Activated CD8-positive, alpha-beta T cell treated with anti-CD3 and anti-CD28 coated beads for 36 hours (primary cell): ENCODE measurements at regions not wholly inside any gene's neighbourhood (a gene's known extent, or its start where the extent isn't known, plus 50 kb on each side); places are given as distances from the start of the nearest gene placed in this dataset.

Experiments used
- ATAC-seq: fragments of 200-7000 bp; cut with Tn5 transposase; one replicate; pipeline ENCODE4 v1.10.0; 2021; ENCODE audit warnings: mild to moderate bottlenecking, moderate library complexity
- CTCF ChIA-PET: fragments of 350-600 bp; sonication (Branson Sonifier 250); formaldehyde crosslinking; loops from one replicate; lab custom pipeline; 2021; ENCODE audit warnings: antibody characterized with exemption; lab: Charles Lee
- POLR2A ChIA-PET: fragments of 350-600 bp; sonication (Branson Sonifier 250); formaldehyde crosslinking; loops from one replicate; lab custom pipeline; 2021; ENCODE audit warnings: antibody characterized with exemption; lab: Charles Lee
- DNase-seq: peaks from one replicate; pipeline ENCODE4 v3.0.0-alpha.2; 2020
- H3K27ac Mint-ChIP-seq: one replicate; pipeline ENCODE4 v1.8.0; 2021; ENCODE audit warnings: mild to moderate bottlenecking, mixed read lengths
- H3K27me3 Mint-ChIP-seq: one replicate; pipeline ENCODE4 v1.8.0; 2021; ENCODE audit warnings: mixed read lengths
- H3K36me3 Mint-ChIP-seq: one replicate; pipeline ENCODE4 v1.8.0; 2021; ENCODE audit warnings: low read depth, mixed read lengths
- H3K4me1 Mint-ChIP-seq: one replicate; pipeline ENCODE4 v1.8.0; 2021; ENCODE audit warnings: low read depth, mixed read lengths
- H3K4me3 Mint-ChIP-seq: one replicate; pipeline ENCODE4 v1.8.0; 2021; ENCODE audit warnings: mild to moderate bottlenecking, moderate library complexity, mixed read lengths
- H3K9me3 Mint-ChIP-seq: one replicate; pipeline ENCODE4 v1.8.0; 2021; ENCODE audit warnings: mixed read lengths
- intact Hi-C: fragments of 100-400 bp; cut with micrococcal nuclease; formaldehyde crosslinking; loops from one replicate; pipeline ENCODE4 v1.10.0; 2022
- TF ChIP-seq, protein P1 (sequence below): fragments of 200-600 bp; IDR thresholded peaks from one replicate; pipeline ENCODE4 v1.8.0; 2022; ENCODE audit warnings: antibody characterized with exemption, mild to moderate bottlenecking

DNA sequence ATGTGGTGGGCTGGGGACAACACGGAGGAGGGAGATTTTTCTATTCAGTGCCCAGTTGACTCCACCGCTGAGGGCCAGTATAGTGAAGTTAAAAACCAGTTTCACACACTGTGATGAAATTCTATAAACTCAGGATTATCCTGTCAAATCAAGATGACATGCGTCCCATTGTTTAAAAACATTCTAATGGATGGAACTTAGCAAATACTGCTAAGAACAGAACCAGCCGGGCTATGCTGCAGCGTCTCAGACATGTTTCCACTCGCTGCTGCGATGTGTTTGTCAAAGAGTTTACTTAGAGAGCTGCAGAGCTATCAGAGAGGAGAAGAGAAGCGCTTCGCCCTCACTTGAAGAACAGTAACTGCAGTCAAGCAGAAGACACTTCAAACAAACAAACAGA is 212.6 kb upstream of the FOXQ1 start:
- ChIA-PET CTCF (no interaction called here), POLR2A (no interaction called here)
- TF ChIP-seq, protein P1, sequence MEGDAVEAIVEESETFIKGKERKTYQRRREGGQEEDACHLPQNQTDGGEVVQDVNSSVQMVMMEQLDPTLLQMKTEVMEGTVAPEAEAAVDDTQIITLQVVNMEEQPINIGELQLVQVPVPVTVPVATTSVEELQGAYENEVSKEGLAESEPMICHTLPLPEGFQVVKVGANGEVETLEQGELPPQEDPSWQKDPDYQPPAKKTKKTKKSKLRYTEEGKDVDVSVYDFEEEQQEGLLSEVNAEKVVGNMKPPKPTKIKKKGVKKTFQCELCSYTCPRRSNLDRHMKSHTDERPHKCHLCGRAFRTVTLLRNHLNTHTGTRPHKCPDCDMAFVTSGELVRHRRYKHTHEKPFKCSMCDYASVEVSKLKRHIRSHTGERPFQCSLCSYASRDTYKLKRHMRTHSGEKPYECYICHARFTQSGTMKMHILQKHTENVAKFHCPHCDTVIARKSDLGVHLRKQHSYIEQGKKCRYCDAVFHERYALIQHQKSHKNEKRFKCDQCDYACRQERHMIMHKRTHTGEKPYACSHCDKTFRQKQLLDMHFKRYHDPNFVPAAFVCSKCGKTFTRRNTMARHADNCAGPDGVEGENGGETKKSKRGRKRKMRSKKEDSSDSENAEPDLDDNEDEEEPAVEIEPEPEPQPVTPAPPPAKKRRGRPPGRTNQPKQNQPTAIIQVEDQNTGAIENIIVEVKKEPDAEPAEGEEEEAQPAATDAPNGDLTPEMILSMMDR, result no peak
- DNase-seq (no peak), ATAC-seq (no peak)
- no peak overlapping the region for H3K4me3 Mint-ChIP-seq
- no peaks in the 10 kb centered on the region for H3K9me3 Mint-ChIP-seq
- H3K36me3 Mint-ChIP-seq, result no peaks in the 10 kb centered on the region
- H3K4me1 Mint-ChIP-seq, result no peaks in the 10 kb centered on the region
- peaks cover 22% of the 10 kb centered on the region for H3K27me3 Mint-ChIP-seq
- intact Hi-C loops, result no loop called here
- H3K27ac Mint-ChIP-seq, result no peak overlapping the region

GRCh38 chr6:1096967-1097765 is 214.7 kb upstream of the FOXQ1 start:
- ATAC-seq, result no peak
- H3K4me3 Mint-ChIP-seq, result no peak overlapping the region
- no peaks in the 10 kb centered on the region for H3K36me3 Mint-ChIP-seq

GRCh38 chr6:1094306-1094705 is 217.6 kb upstream of the FOXQ1 start:
- H3K27ac Mint-ChIP-seq, result no peak overlapping the region
- POLR2A ChIA-PET, result no interaction called here
- TF ChIP-seq, protein P1, result no peak
- intact Hi-C loops, result no loop called here
- H3K27me3 Mint-ChIP-seq, result peaks cover 19% of the 10 kb centered on the region
- no peaks in the 10 kb centered on the region for H3K9me3 Mint-ChIP-seq
- no peaks in the 10 kb centered on the region for H3K36me3 Mint-ChIP-seq
- DNase-seq, result no peak
- no peak overlapping the region for H3K4me3 Mint-ChIP-seq
- no peaks in the 10 kb centered on the region for H3K4me1 Mint-ChIP-seq
- CTCF ChIA-PET, result no interaction called here
- ATAC-seq, result no peak

More at GRCh38 chr6:1096967-1097765, 214.7 kb upstream of the FOXQ1 start:
- Mint-ChIP-seq H3K27ac (no peak overlapping the region), H3K27me3 (peaks cover 33% of the 10 kb centered on the region), H3K4me1 (no peaks in the 10 kb centered on the region), H3K9me3 (no peaks in the 10 kb centered on the region)
- no peak for DNase-seq
- TF ChIP-seq, protein P1, result no peak
- intact Hi-C loops, result no loop called here
- POLR2A ChIA-PET, result no interaction called here
- CTCF ChIA-PET, result no interaction called here

DNA sequence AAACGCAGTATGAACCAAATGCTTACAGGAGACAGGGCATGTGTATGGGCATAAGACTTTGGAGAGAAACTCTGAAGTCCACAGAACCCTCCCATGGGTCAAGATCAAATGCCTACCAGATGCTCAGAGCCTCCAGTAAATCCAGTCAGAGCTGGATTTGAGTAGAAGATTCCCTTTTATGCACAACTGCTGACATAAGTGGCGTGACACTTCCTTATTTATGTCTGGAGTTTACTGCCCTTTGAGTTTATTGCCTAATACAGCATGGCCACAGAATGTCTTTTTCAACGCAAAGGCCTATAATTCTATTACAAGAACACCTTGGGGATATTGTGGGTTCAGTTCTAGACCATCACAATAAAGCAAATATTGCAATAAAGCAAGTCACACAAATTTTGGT is 220.0 kb upstream of the FOXQ1 start:
- H3K9me3 Mint-ChIP-seq, result no peaks in the 10 kb centered on the region
- no peak for DNase-seq
- H3K4me3 Mint-ChIP-seq, result no peak overlapping the region
- H3K4me1 Mint-ChIP-seq, result no peaks in the 10 kb centered on the region
- no peaks in the 10 kb centered on the region for H3K36me3 Mint-ChIP-seq
- no peak for ATAC-seq
- H3K27me3 Mint-ChIP-seq, result peaks cover 20% of the 10 kb centered on the region
- intact Hi-C loops, result no loop called here
- TF ChIP-seq, protein P1, result no peak
- ChIA-PET POLR2A (no interaction called here), CTCF (no interaction called here)
- H3K27ac Mint-ChIP-seq, result no peak overlapping the region

DNA sequence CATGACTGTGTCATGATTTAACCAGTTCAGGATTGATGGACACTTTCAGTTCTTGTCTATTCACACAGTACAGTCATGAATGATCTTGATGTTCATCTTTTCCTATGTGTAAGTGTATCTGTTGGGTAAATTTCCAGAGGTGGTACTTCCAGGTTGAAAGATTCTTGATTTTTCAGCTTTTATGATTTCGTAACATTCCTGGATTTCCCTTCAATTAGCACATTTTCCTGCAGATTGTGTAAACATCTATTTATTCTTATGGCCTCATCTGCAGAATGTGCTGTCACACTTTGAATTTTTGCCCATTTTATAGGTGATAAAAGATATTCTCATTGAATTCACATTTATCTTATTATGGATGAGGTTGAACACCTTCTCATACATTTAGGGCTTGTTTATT is 222.0 kb upstream of the FOXQ1 start:
- no peak for DNase-seq
- Mint-ChIP-seq H3K36me3 (no peaks in the 10 kb centered on the region), H3K4me3 (no peak overlapping the region), H3K9me3 (no peaks in the 10 kb centered on the region), H3K27me3 (peaks cover 19% of the 10 kb centered on the region), H3K4me1 (no peaks in the 10 kb centered on the region), H3K27ac (no peak overlapping the region)
- POLR2A ChIA-PET, result no interaction called here
- no peak for ATAC-seq
- CTCF ChIA-PET, result no interaction called here
- intact Hi-C loops, result no loop called here
- TF ChIP-seq, protein P1, result no peak
